Duodenal mucosa (tissue), 2 donors: ENCODE measurements at regions not wholly inside any gene's neighbourhood (a gene's known extent, or its start where the extent isn't known, plus 50 kb on each side); places are given as distances from the start of the nearest gene placed in this dataset.
"Not testable (repeated sequence)": the region's sequence is repeated elsewhere in the genome, so short reads cannot be mapped to it uniquely, and the experiment has no call there.

Source experiments
- H3K27ac ChIP-seq: one replicate; pipeline ENCODE4 v1.7.0; 2013; ENCODE audit warnings: low read depth, low read length
- H3K27me3 ChIP-seq, 2 donors: one replicate each; pipeline ENCODE4 v1.7.0; 2013; ENCODE audit warnings: low read length in 2 of 2, control low read depth in 1 of 2; ENCODE audit not compliant: insufficient read depth in 2 of 2, control insufficient read depth in 1 of 2
- H3K36me3 ChIP-seq, 2 donors: one replicate each; pipeline ENCODE4 v1.7.0; 2013; ENCODE audit warnings: low read length in 2 of 2, control low read depth in 1 of 2; ENCODE audit not compliant: insufficient read depth in 2 of 2, control insufficient read depth in 1 of 2
- H3K4me1 ChIP-seq, 2 donors: one replicate each; pipeline ENCODE4 v1.7.0; 2013; ENCODE audit warnings: low read length in 2 of 2, control low read depth in 1 of 2; ENCODE audit not compliant: insufficient read depth in 2 of 2, control insufficient read depth in 1 of 2
- H3K4me3 ChIP-seq, 2 donors: one replicate each; pipeline ENCODE4 v1.7.0; 2013; ENCODE audit warnings: low read length in 2 of 2, low read depth in 1 of 2
- H3K9ac ChIP-seq, 2 donors: one replicate each; pipeline ENCODE4 v1.7.0; 2013; ENCODE audit warnings: low read length in 2 of 2, low read depth in 1 of 2
- H3K9me3 ChIP-seq, 2 donors: one replicate each; pipeline ENCODE4 v1.7.0; 2013; ENCODE audit warnings: low read length in 2 of 2, control low read depth in 1 of 2; ENCODE audit not compliant: control insufficient read depth in 1 of 2

- no peak overlapping the region for H3K9ac ChIP-seq
- no peaks in the 10 kb centered on the region for H3K27me3 ChIP-seq
- no peaks in the 10 kb centered on the region for H3K36me3 ChIP-seq
- H3K27ac ChIP-seq: no peak overlapping the region
- H3K4me1 ChIP-seq: no peaks in the 10 kb centered on the region
- no peaks in the 10 kb centered on the region for H3K9me3 ChIP-seq
- no peak overlapping the region for H3K4me3 ChIP-seq
Measured at GRCh38 chr21:19440792-19441655, 1037.4 kb upstream of the TMPRSS15 start.

- H3K27me3 ChIP-seq: no peaks in the 10 kb centered on the region
- no peaks in the 10 kb centered on the region for H3K9me3 ChIP-seq
- no peaks in the 10 kb centered on the region for H3K36me3 ChIP-seq
- H3K4me3 ChIP-seq: no peak overlapping the region
- no peak overlapping the region for H3K27ac ChIP-seq
- no peaks in the 10 kb centered on the region for H3K4me1 ChIP-seq
- no peak overlapping the region for H3K9ac ChIP-seq
Measured at GRCh38 chr21:19458295-19458694, 1054.7 kb upstream of the TMPRSS15 start.

- no peak overlapping the region for H3K4me3 ChIP-seq
- H3K27ac ChIP-seq: no peak overlapping the region
- no peaks in the 10 kb centered on the region for H3K36me3 ChIP-seq
- H3K4me1 ChIP-seq: no peaks in the 10 kb centered on the region
- H3K9me3 ChIP-seq: no peaks in the 10 kb centered on the region
- H3K27me3 ChIP-seq: no peaks in the 10 kb centered on the region
- no peak overlapping the region for H3K9ac ChIP-seq
Measured at GRCh38 chr21:19461481-19462205, 1058.1 kb upstream of the TMPRSS15 start.

- Histone ChIP-seq H3K4me3 (no peak overlapping the region), H3K9me3 (no peaks in the 10 kb centered on the region), H3K36me3 (no peaks in the 10 kb centered on the region), H3K4me1 (no peaks in the 10 kb centered on the region), H3K27me3 (no peaks in the 10 kb centered on the region), H3K27ac (no peak overlapping the region), H3K9ac (no peak overlapping the region)
Measured at GRCh38 chr21:19463966-19464365, 1060.4 kb upstream of the TMPRSS15 start.

GRCh38 chr21:19468991-19469715 is 1065.6 kb upstream of the TMPRSS15 start:
- no peaks in the 10 kb centered on the region for H3K27me3 ChIP-seq

GRCh38 chr21:19475525-19475924 is 1071.9 kb upstream of the TMPRSS15 start:
- H3K27me3 ChIP-seq: no peaks in the 10 kb centered on the region
- H3K4me1 ChIP-seq: no peaks in the 10 kb centered on the region
- H3K9ac ChIP-seq: no peak overlapping the region
- peaks cover 5 to 9% of the 10 kb centered on the region in 2 donors for H3K9me3 ChIP-seq
- no peaks in the 10 kb centered on the region for H3K36me3 ChIP-seq
- H3K4me3 ChIP-seq: no peak overlapping the region
- no peak overlapping the region for H3K27ac ChIP-seq

More at GRCh38 chr21:19468991-19469715, 1065.6 kb upstream of the TMPRSS15 start:
- Histone ChIP-seq H3K27ac (no peak overlapping the region), H3K36me3 (no peaks in the 10 kb centered on the region), H3K4me1 (no peaks in the 10 kb centered on the region), H3K9me3 (peaks cover 2 to 9% of the 10 kb centered on the region in 2 donors), H3K4me3 (no peak overlapping the region), H3K9ac (no peak overlapping the region)

GRCh38 chr21:19489930-19490329 is 1086.3 kb upstream of the TMPRSS15 start:
- Histone ChIP-seq H3K4me1 (no peaks in the 10 kb centered on the region), H3K27me3 (no peaks in the 10 kb centered on the region), H3K9ac (no peak overlapping the region), H3K36me3 (no peaks in the 10 kb centered on the region), H3K27ac (no peak overlapping the region), H3K4me3 (no peak overlapping the region), H3K9me3 (no peaks in the 10 kb centered on the region)

GRCh38 chr21:19490481-19490880 is 1086.9 kb upstream of the TMPRSS15 start:
- Histone ChIP-seq H3K9ac (no peak overlapping the region), H3K4me3 (no peak overlapping the region), H3K27me3 (no peaks in the 10 kb centered on the region), H3K27ac (no peak overlapping the region), H3K4me1 (no peaks in the 10 kb centered on the region), H3K9me3 (no peaks in the 10 kb centered on the region), H3K36me3 (no peaks in the 10 kb centered on the region)

GRCh38 chr21:19493437-19494241 is 1090.1 kb upstream of the TMPRSS15 start:
- not testable (repeated sequence) for H3K4me3 ChIP-seq, H3K9me3 ChIP-seq, H3K27ac ChIP-seq, H3K4me1 ChIP-seq, H3K27me3 ChIP-seq, H3K36me3 ChIP-seq, H3K9ac ChIP-seq
